Sigmoid colon (tissue), 6 donors: ENCODE measurements at regions not wholly inside any gene's neighbourhood (a gene's known extent, or its start where the extent isn't known, plus 50 kb on each side); places are given as distances from the start of the nearest gene placed in this dataset.

Experiments
- DNase-seq: peaks from one replicate; pipeline ENCODE4 v3.0.0-alpha.2; 2019
- H3K27ac ChIP-seq, 4 donors: fragments of 200-600 bp; sonication (generic); one replicate each; pipeline ENCODE4 v1.5.1; 2016 to 2019; ENCODE audit warnings: mild to moderate bottlenecking in 1 of 4
- H3K27me3 ChIP-seq, 3 donors: fragments of 200-600 bp; sonication (generic); one replicate each; pipeline ENCODE4 v1.5.1; 2019; ENCODE audit warnings: mild to moderate bottlenecking in 1 of 3
- H3K36me3 ChIP-seq, 4 donors: fragments of 200-600 bp; sonication (generic); one replicate each; pipeline ENCODE4 v1.5.1; 2016 to 2019
- H3K4me1 ChIP-seq, 4 donors: fragments of 200-600 bp; sonication (generic); one replicate each; pipeline ENCODE4 v1.5.1; 2017 to 2019
- H3K4me3 ChIP-seq, 4 donors: fragments of 200-600 bp; sonication (generic); one replicate each; pipeline ENCODE4 v1.5.1; 2017 to 2019; ENCODE audit warnings: mild to moderate bottlenecking in 2 of 4, moderate library complexity in 1 of 4
- H3K9me3 ChIP-seq, 4 donors: fragments of 200-600 bp in 3 of 4; sonication (generic) in 3 of 4; one replicate each; pipeline versions ENCODE4 v1.5.1 to v1.6.1; 2013 to 2019
- EP300 ChIP-seq, 4 donors: sonication (generic); formaldehyde crosslinking; IDR thresholded peaks; one replicate each; pipeline ENCODE4 v1.6.1; 2017; ENCODE audit warnings: antibody characterized with exemption in 4 of 4
- POLR2A ChIP-seq, 2 donors: fragments of 450-650 bp; IDR thresholded peaks; one replicate each; pipeline ENCODE4 v1.6.1; 2016; ENCODE audit warnings: antibody characterized with exemption in 2 of 2, mild to moderate bottlenecking in 2 of 2, moderate library complexity in 2 of 2
- POLR2AphosphoS5 ChIP-seq, 4 donors: sonication (generic); formaldehyde crosslinking; IDR thresholded peaks; one replicate each; pipeline ENCODE4 v1.6.1; 2017; ENCODE audit warnings: antibody characterized with exemption in 4 of 4
- WGBS, 2 donors: extraction: QIAGEN DNeasy Blood & Tissue Kit; methylation state at CpG; one replicate each; pipeline ENCODE4 v1.1.7; 2013; 5-methylcytosine and 5-hydroxymethylcytosine counted together
- intact Hi-C: fragments of 100-400 bp; cut with DNase I; formaldehyde crosslinking; loops from one replicate; pipeline ENCODE4 v1.15.1; 2023
- TF ChIP-seq, protein P1 (sequence below), 4 experiments: fragments of 450-650 bp in 3 of 4; fragments of 200-600 bp in 1 of 4; IDR thresholded peaks; one replicate each; pipeline ENCODE4 v1.5.1; 2016 to 2019; ENCODE audit warnings: antibody characterized with exemption in 4 of 4, mild to moderate bottlenecking in 3 of 4, moderate library complexity in 2 of 4
- donor health status: healthy with polysubstance abuse.
- donor health status: healthy.

DNA sequence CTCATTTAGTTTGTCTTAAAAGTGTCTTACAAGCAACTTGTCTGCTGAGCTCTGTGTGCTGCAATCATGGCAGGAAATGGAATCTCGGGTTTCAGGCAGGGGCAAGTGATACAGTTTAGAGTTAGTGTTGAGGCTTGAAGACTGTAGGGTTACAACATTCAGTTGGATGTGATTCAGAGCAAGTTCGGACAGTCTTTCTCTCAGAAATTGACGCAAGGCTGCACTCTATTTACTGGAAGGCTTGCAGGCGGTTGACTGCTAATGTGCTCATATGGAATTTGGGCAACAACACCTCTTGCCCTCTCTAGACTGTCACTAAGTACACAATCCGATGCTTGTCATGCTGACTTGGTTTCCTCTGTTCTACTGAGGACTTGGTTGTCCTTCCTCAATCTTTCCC, 161.7 kb upstream of the BMPER start:
- Histone ChIP-seq H3K4me3 (no peak overlapping the region), H3K27ac (no peak overlapping the region), H3K9me3 (no peaks in the 10 kb centered on the region), H3K36me3 (no peaks in the 10 kb centered on the region), H3K27me3 (no peaks in the 10 kb centered on the region), H3K4me1 (no peaks in the 10 kb centered on the region)
- TF ChIP-seq, protein P1, sequence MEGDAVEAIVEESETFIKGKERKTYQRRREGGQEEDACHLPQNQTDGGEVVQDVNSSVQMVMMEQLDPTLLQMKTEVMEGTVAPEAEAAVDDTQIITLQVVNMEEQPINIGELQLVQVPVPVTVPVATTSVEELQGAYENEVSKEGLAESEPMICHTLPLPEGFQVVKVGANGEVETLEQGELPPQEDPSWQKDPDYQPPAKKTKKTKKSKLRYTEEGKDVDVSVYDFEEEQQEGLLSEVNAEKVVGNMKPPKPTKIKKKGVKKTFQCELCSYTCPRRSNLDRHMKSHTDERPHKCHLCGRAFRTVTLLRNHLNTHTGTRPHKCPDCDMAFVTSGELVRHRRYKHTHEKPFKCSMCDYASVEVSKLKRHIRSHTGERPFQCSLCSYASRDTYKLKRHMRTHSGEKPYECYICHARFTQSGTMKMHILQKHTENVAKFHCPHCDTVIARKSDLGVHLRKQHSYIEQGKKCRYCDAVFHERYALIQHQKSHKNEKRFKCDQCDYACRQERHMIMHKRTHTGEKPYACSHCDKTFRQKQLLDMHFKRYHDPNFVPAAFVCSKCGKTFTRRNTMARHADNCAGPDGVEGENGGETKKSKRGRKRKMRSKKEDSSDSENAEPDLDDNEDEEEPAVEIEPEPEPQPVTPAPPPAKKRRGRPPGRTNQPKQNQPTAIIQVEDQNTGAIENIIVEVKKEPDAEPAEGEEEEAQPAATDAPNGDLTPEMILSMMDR (IDR thresholded peaks at IDR 0.05): no peak
- no peak for TF ChIP-seq EP300 (IDR thresholded peaks at IDR 0.05)
- no peak for TF ChIP-seq POLR2A (IDR thresholded peaks at IDR 0.05)
- no peak for TF ChIP-seq POLR2AphosphoS5 (IDR thresholded peaks at IDR 0.05)
- no peak for DNase-seq
- intact Hi-C loops: no loop called here
- 90 to 91% methylated on average over 5 of the region's 5 CpGs for WGBS, 2 donors

DNA sequence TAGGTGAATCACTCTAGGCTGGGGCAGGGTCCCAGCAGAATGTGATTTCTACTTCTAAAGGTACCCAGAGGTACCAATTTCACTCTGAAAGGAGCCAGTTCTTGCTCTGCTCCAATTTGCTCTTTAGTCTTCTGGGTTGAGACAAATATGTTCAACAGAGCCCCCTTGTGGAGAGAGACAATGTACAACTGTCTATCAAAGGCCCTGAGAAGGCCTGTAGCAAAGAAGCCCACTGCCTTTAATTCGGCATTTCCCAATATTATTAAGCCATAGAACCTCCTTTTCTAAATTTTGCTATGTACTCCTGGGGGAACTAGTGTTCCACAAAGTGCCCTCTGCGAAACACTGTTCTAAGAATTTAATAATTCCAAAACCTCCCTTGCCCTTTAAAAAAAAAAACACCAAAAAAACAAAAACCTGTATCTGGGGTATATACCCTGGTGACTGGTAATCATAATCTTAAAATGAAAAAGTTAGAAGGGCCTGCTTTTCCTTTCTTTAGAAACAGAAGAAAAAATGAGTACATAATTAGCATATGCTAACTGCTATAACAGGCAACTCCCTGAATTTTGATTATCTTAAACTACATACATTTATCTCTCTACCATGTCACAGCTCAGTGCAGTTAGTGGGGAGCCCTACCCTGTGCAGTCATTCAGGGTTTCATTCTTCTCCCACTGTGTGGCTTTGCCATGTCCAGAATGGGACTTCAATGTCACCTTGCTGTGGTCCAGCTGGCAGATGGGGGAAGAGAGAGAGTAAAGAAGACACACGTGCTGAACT, 160.9 kb upstream of the BMPER start:
- Histone ChIP-seq H3K9me3 (no peaks in the 10 kb centered on the region), H3K4me3 (no peak overlapping the region), H3K36me3 (no peaks in the 10 kb centered on the region), H3K4me1 (no peaks in the 10 kb centered on the region), H3K27me3 (no peaks in the 10 kb centered on the region), H3K27ac (no peak overlapping the region)
- no peak for TF ChIP-seq POLR2AphosphoS5 (IDR thresholded peaks at IDR 0.05)
- TF ChIP-seq, protein P1 (IDR thresholded peaks at IDR 0.05): peak in 1 of 4 experiments; percentile 19
- no peak for DNase-seq
- intact Hi-C loops: no loop called here
- 90% methylated on average over 3 of the region's 3 CpGs for WGBS, 2 donors

DNA sequence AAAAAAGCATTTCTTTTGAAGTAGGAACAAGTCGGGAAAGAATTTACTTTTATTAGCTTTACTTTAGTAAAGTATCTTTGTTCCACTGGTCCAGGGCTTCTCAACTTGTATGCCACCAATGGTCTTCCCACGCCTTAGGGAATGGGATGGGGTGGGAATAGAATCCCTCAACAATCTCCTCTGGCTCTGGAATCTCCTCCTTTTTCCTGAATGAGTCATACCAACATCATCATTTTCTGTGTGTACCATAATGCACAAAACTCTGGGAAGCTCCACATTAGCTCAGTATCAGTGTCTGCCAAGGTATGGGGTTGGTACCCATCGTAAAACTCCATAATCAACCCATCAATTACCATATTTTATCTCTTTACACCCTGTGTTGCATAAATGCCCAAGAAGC, 159.4 kb upstream of the BMPER start:
- no peak overlapping the region for H3K27ac ChIP-seq
- WGBS, 2 donors: 75 to 85% methylated on average over 3 of the region's 3 CpGs
- H3K36me3 ChIP-seq: no peaks in the 10 kb centered on the region
- DNase-seq: no peak
- no peak overlapping the region for H3K4me3 ChIP-seq
- intact Hi-C loops: no loop called here
- H3K4me1 ChIP-seq: no peaks in the 10 kb centered on the region
- TF ChIP-seq, protein P1 (IDR thresholded peaks at IDR 0.05): no peak
- TF ChIP-seq EP300 (IDR thresholded peaks at IDR 0.05) (no peak), POLR2A (IDR thresholded peaks at IDR 0.05) (no peak), POLR2AphosphoS5 (IDR thresholded peaks at IDR 0.05) (no peak)
- H3K9me3 ChIP-seq: no peaks in the 10 kb centered on the region
- H3K27me3 ChIP-seq: no peaks in the 10 kb centered on the region

DNA sequence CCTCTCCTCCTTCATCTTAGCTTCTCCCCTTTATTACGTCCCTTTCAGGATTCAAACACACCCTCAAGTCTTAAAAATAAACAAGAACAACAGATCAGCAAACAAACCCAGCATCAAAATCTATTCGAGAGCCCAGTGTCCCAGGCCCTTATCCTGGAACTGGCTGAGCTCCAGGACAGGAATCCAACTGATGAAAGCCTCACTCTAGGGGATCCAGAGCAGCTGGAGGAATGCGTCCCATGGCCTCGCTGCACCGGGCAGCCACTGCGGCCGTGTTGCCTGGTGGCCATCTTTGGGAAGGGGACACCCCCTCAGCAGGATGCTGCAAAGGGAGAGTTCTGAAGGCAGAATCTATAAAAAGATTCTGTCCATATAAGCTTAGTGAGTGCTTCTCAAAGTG, 156.5 kb upstream of the BMPER start:
- WGBS, 2 donors: 81 to 84% methylated on average over 7 of the region's 7 CpGs

DNA sequence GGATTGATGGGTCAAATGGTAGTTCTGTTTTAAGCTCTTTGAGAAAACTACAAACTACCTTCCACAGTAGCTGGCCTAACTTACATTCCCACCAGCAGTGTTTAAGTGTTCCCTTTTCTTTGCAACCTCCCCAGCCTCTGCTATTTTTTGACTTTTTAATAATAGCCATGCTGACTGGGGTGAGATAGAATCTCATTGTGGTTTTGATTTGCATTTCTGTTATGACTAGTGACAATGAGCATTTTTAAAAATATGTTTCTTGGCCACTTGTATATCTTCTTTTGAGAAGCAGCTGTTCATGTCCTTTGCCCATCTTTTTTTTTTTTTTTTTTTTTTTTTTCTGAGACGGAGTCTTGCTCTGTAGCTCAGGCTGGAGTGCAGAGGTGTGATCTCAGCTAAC, 155.2 kb upstream of the BMPER start:
- Histone ChIP-seq H3K36me3 (no peaks in the 10 kb centered on the region), H3K9me3 (no peaks in the 10 kb centered on the region), H3K4me1 (no peaks in the 10 kb centered on the region), H3K27ac (no peak overlapping the region), H3K4me3 (no peak overlapping the region), H3K27me3 (no peaks in the 10 kb centered on the region)
- TF ChIP-seq POLR2A (IDR thresholded peaks at IDR 0.05): no peak
- TF ChIP-seq EP300 (IDR thresholded peaks at IDR 0.05): no peak
- TF ChIP-seq POLR2AphosphoS5 (IDR thresholded peaks at IDR 0.05): no peak
- TF ChIP-seq, protein P1 (IDR thresholded peaks at IDR 0.05): no peak
- 79 to 81% methylated on average over 1 of the region's 1 CpG for WGBS, 2 donors
- no peak for DNase-seq
- intact Hi-C loops: loop anchor here (10.0 kb wide), 1 partner anchor 505 kb away; no protein-coding TSS in a partner anchor

More for the DNA sequence above, 156.5 kb upstream of the BMPER start:
- no peak for TF ChIP-seq EP300 (IDR thresholded peaks at IDR 0.05)
- Histone ChIP-seq H3K9me3 (no peaks in the 10 kb centered on the region), H3K4me3 (no peak overlapping the region), H3K36me3 (no peaks in the 10 kb centered on the region), H3K27ac (no peak overlapping the region), H3K4me1 (no peaks in the 10 kb centered on the region), H3K27me3 (no peaks in the 10 kb centered on the region)
- intact Hi-C loops: no loop called here
- no peak for DNase-seq
